ENCODE measurements at regions not wholly inside any gene's neighbourhood (a gene's known extent, or its start where the extent isn't known, plus 50 kb on each side); places are given as distances from the start of the nearest gene placed in this dataset.

DNA sequence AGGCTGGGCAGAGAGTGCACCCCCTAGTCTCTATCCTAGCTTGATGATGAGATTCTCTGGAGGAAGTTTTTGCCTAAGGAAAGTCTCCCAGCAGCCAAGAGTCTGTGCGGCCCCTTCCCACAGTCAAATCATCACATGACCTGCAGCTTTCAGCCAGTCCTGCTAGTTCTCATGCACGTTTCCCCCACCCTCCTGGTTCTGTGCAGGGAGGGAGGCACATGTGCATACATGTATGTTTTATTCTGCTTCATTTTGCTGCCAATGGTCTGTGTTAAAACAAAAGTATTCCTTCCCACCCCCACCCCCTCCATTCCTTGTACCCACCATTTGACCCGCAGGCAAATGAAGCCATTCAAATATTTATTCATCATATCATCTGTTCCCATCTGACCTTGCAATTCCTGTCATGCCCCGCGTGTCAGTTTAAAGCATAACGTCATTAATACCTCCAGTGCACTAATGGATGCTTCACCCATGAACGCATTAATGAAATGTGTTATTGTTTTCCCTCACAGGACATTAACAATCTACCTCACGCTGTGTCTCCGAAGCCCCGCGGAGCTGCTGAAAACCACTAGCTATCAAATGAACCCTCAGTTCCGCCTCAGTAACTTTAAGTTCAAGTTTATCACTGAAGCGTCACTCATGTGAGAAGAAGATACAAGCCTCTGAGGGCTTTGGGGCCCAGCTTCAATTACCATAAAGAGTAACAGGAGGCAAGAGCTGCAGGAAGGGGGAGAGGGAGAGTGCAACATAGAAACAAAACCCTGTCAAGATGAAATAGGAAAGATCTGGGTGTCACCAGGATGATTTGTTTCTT is 139.6 kb downstream of the RASEF start:
- Mint-ChIP-seq H3K27ac (no peak overlapping the region), H3K9me3 (peaks cover 5% of the 10 kb centered on the region), H3K27me3 (ENCODE audit: low read depth) (no peaks in the 10 kb centered on the region), H3K4me3 (peak overlapping the region; percentile 8), H3K36me3 (no peaks in the 10 kb centered on the region), H3K4me1 (peaks cover 16% of the 10 kb centered on the region)
- TF ChIP-seq, protein P1, sequence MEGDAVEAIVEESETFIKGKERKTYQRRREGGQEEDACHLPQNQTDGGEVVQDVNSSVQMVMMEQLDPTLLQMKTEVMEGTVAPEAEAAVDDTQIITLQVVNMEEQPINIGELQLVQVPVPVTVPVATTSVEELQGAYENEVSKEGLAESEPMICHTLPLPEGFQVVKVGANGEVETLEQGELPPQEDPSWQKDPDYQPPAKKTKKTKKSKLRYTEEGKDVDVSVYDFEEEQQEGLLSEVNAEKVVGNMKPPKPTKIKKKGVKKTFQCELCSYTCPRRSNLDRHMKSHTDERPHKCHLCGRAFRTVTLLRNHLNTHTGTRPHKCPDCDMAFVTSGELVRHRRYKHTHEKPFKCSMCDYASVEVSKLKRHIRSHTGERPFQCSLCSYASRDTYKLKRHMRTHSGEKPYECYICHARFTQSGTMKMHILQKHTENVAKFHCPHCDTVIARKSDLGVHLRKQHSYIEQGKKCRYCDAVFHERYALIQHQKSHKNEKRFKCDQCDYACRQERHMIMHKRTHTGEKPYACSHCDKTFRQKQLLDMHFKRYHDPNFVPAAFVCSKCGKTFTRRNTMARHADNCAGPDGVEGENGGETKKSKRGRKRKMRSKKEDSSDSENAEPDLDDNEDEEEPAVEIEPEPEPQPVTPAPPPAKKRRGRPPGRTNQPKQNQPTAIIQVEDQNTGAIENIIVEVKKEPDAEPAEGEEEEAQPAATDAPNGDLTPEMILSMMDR (IDR thresholded peaks at IDR 0.05; ENCODE audit: unreplicated experiment): no peak
- DNase-seq (ENCODE audit: low spot score in 2 of 2, unreplicated experiment in 2 of 2): no peak

DNA sequence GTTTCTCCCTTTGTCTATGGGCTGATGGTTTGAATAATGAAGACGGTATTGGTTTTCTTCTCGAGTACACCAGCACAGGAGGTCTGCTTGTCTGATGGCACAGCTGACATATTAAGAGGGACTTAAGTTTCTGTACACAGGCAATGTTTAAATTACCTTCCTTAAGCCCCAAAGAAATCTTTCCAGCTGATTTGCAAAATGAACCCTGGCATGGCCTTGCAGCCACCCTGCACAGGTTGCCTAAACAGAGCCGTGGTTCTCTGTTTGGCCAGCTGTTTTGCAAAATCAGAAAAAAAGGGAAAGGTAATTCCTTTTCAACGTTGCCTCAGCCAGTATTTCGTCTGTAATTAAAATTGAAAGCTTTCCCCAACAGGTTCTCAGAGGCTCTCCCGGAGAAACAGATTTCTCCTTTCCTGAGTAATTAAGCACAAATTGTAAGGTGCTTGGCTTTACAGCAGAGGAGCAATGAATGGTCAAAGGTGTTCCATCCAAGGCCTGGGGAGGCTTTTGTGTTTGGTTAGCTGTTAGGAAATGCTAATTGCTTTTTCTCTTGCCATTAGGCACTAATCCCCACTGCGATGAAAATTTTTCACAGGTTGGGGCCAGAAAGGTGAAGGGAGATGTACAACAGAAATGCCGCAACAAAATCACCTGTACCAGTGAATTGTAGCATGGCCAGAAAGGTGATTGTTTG is 138.9 kb downstream of the RASEF start:
- H3K27me3 Mint-ChIP-seq (ENCODE audit: low read depth): no peaks in the 10 kb centered on the region
- no peaks in the 10 kb centered on the region for H3K36me3 Mint-ChIP-seq
- H3K4me3 Mint-ChIP-seq: no peak overlapping the region
- no peak overlapping the region for H3K27ac Mint-ChIP-seq
- peaks cover 5% of the 10 kb centered on the region for H3K9me3 Mint-ChIP-seq
- TF ChIP-seq, protein P1 (IDR thresholded peaks at IDR 0.05; ENCODE audit: unreplicated experiment): no peak
- peaks cover 17% of the 10 kb centered on the region for H3K4me1 Mint-ChIP-seq
- DNase-seq (ENCODE audit: low spot score in 2 of 2, unreplicated experiment in 2 of 2): no peak

Data from mesothelial cell of epicardium (in vitro differentiated cells).